PC-3 (cell line): ENCODE measurements at regions not wholly inside any gene's neighbourhood (a gene's known extent, or its start where the extent isn't known, plus 50 kb on each side); places are given as distances from the start of the nearest gene placed in this dataset.

Source experiments
- ATAC-seq: fragments of 200-7000 bp; cut with Tn5 transposase; 2 replicates; pipeline ENCODE4 v1.9.1; 2020; ENCODE audit warnings: mild to moderate bottlenecking, moderate library complexity
- BruUV-seq: library from RNA; stranded (reverse); fragments of 400-500 nt; replicated peaks from 2 replicates; lab custom pipeline; 2021; lab: Mats Ljungman, UMichigan
- CTCF ChIA-PET: fragments of 300-600 bp; sonication (Branson Sonifier 250); formaldehyde crosslinking; loops from one replicate; lab custom pipeline; 2022; ENCODE audit warnings: antibody characterized with exemption; lab: Charles Lee
- POLR2A ChIA-PET: fragments of 300-600 bp; sonication (Branson Sonifier 250); formaldehyde crosslinking; loops from one replicate; lab custom pipeline; 2022; ENCODE audit warnings: antibody characterized with exemption; ENCODE audit not compliant: unreplicated experiment; lab: Charles Lee
- DNase-seq: peaks from one replicate; pipeline ENCODE4 v3.0.0-alpha.2; 2015
- H2AFZ ChIP-seq: fragments of 300-600 bp; sonication (generic); 2 replicates; pipeline ENCODE4 v1.6.0; 2016; ENCODE audit warnings: antibody characterized with exemption, low read length
- H3F3A ChIP-seq: fragments of 300-600 bp; sonication (generic); one replicate; pipeline ENCODE4 v1.6.0; 2017; ENCODE audit warnings: antibody characterized with exemption, low read length, control low read depth, mild to moderate bottlenecking; ENCODE audit not compliant: unreplicated experiment
- H3K27ac ChIP-seq: fragments of 300-600 bp; sonication (generic); 2 replicates; pipeline ENCODE4 v1.5.1; 2016; ENCODE audit warnings: mild to moderate bottlenecking, low read length
- H3K27me3 ChIP-seq: fragments of 300-600 bp; sonication (generic); 2 replicates; pipeline ENCODE4 v1.6.1; 2016; ENCODE audit warnings: low read length, mixed read lengths
- H3K36me3 ChIP-seq: fragments of 300-600 bp; sonication (generic); 2 replicates; pipeline ENCODE4 v1.6.1; 2016; ENCODE audit warnings: low read depth, mixed run types, low read length, mixed read lengths
- H3K4me1 ChIP-seq: fragments of 300-600 bp; sonication (generic); 2 replicates; pipeline ENCODE4 v1.5.1; 2016; ENCODE audit warnings: low read length; ENCODE audit not compliant: insufficient read depth
- H3K4me2 ChIP-seq: fragments of 300-600 bp; sonication (generic); 2 replicates; pipeline ENCODE4 v1.6.0; 2016; ENCODE audit warnings: low read length
- H3K4me3 ChIP-seq: fragments of 300-600 bp; sonication (generic); 2 replicates; pipeline ENCODE4 v1.5.1; 2016; ENCODE audit warnings: mild to moderate bottlenecking, low read length, mixed read lengths
- H3K79me2 ChIP-seq: fragments of 300-600 bp; sonication (generic); 2 replicates; pipeline ENCODE4 v1.6.1; 2017; ENCODE audit warnings: low read length, mixed read lengths
- H3K9ac ChIP-seq: fragments of 300-600 bp; sonication (generic); 2 replicates; pipeline ENCODE4 v1.6.0; 2016; ENCODE audit warnings: mild to moderate bottlenecking, low read length
- H3K9me2 ChIP-seq: fragments of 300-600 bp; sonication (generic); replicated peaks from 2 replicates; pipeline ENCODE4 v1.6.1; 2016; ENCODE audit warnings: mixed run types, low read length, mixed read lengths
- H3K9me3 ChIP-seq: fragments of 300-600 bp; sonication (generic); 2 replicates; pipeline ENCODE4 v1.6.1; 2016; ENCODE audit warnings: low read length, mixed read lengths
- H4K20me1 ChIP-seq: fragments of 300-600 bp; sonication (generic); 2 replicates; pipeline ENCODE4 v1.6.1; 2016; ENCODE audit warnings: low read length, mixed read lengths
- CTCF ChIP-seq: fragments of 300-600 bp; sonication (generic); conservative IDR thresholded peaks from 2 replicates; pipeline ENCODE4 v1.5.1; 2017; ENCODE audit warnings: antibody characterized with exemption, low read depth, mild to moderate bottlenecking, low read length
- EZH2 ChIP-seq: fragments of 300-600 bp; sonication (generic); IDR thresholded peaks from one replicate; pipeline ENCODE4 v1.6.1; 2017; ENCODE audit warnings: antibody characterized with exemption, mild to moderate bottlenecking, low read length; ENCODE audit not compliant: unreplicated experiment
- EZH2phosphoT487 ChIP-seq: fragments of 300-600 bp; sonication (generic); IDR thresholded peaks from 2 replicates; pipeline ENCODE4 v1.6.1; 2018; ENCODE audit warnings: mild to moderate bottlenecking, antibody characterized with exemption, low read length, borderline replicate concordance
- intact Hi-C: fragments of 100-400 bp; cut with micrococcal nuclease; formaldehyde crosslinking; loops from 2 replicates; pipeline ENCODE4 v1.9.0; 2023

GRCh38 chr7:52715701-52716100, 319.7 kb upstream of the POM121L12 start:
- CTCF ChIA-PET: no interaction called here
- Histone ChIP-seq H3K4me1 (no peaks in the 10 kb centered on the region), H3K9ac (no peak overlapping the region), H2AFZ (no peak overlapping the region), H3K9me3 (no peaks in the 10 kb centered on the region), H3F3A (no peaks in the 10 kb centered on the region), H3K27ac (no peak overlapping the region), H3K4me2 (no peak overlapping the region), H3K27me3 (no peaks in the 10 kb centered on the region), H3K9me2 (no peaks in the 10 kb centered on the region), H3K4me3 (no peak overlapping the region), H3K36me3 (no peaks in the 10 kb centered on the region), H4K20me1 (no peaks in the 10 kb centered on the region), H3K79me2 (no peaks in the 10 kb centered on the region)
- no TSS peak for BruUV-seq
- POLR2A ChIA-PET: no interaction called here
- no peak for TF ChIP-seq EZH2
- no peak for TF ChIP-seq EZH2phosphoT487
- TF ChIP-seq CTCF: no peak
- no peak for ATAC-seq
- no peak for DNase-seq
- intact Hi-C loops: no loop called here

- intact Hi-C loops: no loop called here
- Histone ChIP-seq H3K79me2 (no peaks in the 10 kb centered on the region), H3K4me3 (no peak overlapping the region), H3K9me2 (no peaks in the 10 kb centered on the region), H3K36me3 (no peaks in the 10 kb centered on the region), H3K9me3 (no peaks in the 10 kb centered on the region), H4K20me1 (no peaks in the 10 kb centered on the region), H3K9ac (no peak overlapping the region), H2AFZ (no peak overlapping the region), H3K27ac (no peak overlapping the region), H3F3A (no peaks in the 10 kb centered on the region), H3K4me2 (no peak overlapping the region), H3K27me3 (no peaks in the 10 kb centered on the region), H3K4me1 (no peaks in the 10 kb centered on the region)
- ATAC-seq: no peak
- BruUV-seq: no TSS peak
- DNase-seq: no peak
- POLR2A ChIA-PET: no interaction called here
- no peak for TF ChIP-seq EZH2
- CTCF ChIA-PET: no interaction called here
Measured at GRCh38 chr7:52712938-52713337, 322.5 kb upstream of the POM121L12 start.

- intact Hi-C loops: no loop called here
- Histone ChIP-seq H3K27me3 (no peaks in the 10 kb centered on the region), H3K9ac (no peak overlapping the region), H3K79me2 (no peaks in the 10 kb centered on the region), H3K36me3 (no peaks in the 10 kb centered on the region), H3K4me2 (no peak overlapping the region), H4K20me1 (no peaks in the 10 kb centered on the region), H3K9me3 (no peaks in the 10 kb centered on the region), H3K4me3 (no peak overlapping the region), H3F3A (no peaks in the 10 kb centered on the region), H2AFZ (no peak overlapping the region), H3K9me2 (no peaks in the 10 kb centered on the region), H3K4me1 (no peaks in the 10 kb centered on the region), H3K27ac (no peak overlapping the region)
- BruUV-seq: no TSS peak
- no peak for DNase-seq
- CTCF ChIA-PET: no interaction called here
- POLR2A ChIA-PET: no interaction called here
- TF ChIP-seq EZH2: no peak
- TF ChIP-seq EZH2phosphoT487: no peak
- no peak for TF ChIP-seq CTCF
- ATAC-seq: no peak
Measured at GRCh38 chr7:52711951-52712350, 323.5 kb upstream of the POM121L12 start.
